ENCODE measurements at regions not wholly inside any gene's neighbourhood (a gene's known extent, or its start where the extent isn't known, plus 50 kb on each side); places are given as distances from the start of the nearest gene placed in this dataset.

DNA sequence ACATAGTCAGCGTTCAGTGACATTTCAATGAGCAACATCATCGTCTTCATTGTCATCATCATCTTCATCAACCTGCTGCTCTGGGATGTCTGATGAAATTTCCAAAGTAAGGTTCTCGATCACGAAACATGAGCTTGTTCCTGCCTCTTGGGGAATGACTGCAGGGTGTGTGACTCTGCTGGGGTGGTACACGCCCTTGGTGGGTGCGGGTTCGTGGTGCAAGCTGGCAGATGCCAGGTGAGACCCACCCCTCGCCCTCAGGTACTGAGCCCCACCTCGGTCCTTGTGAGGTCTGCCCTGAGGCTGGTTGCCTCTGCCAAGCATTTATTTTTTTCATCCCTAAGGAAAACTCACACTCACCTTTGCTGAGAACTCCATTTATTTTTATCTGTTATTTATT lies 1389.2 kb downstream of the TBC1D22A start:
- TF ChIP-seq, protein P1, sequence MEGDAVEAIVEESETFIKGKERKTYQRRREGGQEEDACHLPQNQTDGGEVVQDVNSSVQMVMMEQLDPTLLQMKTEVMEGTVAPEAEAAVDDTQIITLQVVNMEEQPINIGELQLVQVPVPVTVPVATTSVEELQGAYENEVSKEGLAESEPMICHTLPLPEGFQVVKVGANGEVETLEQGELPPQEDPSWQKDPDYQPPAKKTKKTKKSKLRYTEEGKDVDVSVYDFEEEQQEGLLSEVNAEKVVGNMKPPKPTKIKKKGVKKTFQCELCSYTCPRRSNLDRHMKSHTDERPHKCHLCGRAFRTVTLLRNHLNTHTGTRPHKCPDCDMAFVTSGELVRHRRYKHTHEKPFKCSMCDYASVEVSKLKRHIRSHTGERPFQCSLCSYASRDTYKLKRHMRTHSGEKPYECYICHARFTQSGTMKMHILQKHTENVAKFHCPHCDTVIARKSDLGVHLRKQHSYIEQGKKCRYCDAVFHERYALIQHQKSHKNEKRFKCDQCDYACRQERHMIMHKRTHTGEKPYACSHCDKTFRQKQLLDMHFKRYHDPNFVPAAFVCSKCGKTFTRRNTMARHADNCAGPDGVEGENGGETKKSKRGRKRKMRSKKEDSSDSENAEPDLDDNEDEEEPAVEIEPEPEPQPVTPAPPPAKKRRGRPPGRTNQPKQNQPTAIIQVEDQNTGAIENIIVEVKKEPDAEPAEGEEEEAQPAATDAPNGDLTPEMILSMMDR (IDR thresholded peaks at IDR 0.05; ENCODE audit: low read depth, low read length) = no peak
- DNase-seq (ENCODE audit: extremely low read depth, low read depth) = no peak

DNA sequence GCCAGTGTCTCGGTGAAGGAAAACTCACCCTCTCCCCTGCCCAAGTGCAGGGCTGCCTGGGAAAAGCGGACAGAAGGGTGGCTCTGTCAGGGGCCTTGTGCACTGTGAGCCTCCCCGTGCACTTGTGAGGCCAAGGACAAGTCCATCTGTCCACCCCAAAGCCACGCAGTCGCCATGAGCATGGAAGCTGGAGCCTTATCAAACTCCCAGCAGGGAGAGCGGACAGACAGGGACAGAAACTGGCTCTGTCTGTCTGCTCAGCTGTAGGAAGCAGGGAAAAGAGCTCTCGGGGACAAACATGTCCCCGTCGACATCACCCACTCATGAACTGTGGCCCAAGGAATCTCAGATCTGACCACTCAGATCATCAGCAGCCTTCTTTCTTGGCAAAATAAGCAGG lies 1385.4 kb downstream of the TBC1D22A start:
- no peak for DNase-seq (ENCODE audit: extremely low read depth, low read depth)
- TF ChIP-seq, protein P1 (IDR thresholded peaks at IDR 0.05; ENCODE audit: low read depth, low read length) = no peak

GRCh38 chr22:48147404-48147803 lies 1385.0 kb downstream of the TBC1D22A start:
- no peak for DNase-seq (ENCODE audit: extremely low read depth, low read depth)

DNA sequence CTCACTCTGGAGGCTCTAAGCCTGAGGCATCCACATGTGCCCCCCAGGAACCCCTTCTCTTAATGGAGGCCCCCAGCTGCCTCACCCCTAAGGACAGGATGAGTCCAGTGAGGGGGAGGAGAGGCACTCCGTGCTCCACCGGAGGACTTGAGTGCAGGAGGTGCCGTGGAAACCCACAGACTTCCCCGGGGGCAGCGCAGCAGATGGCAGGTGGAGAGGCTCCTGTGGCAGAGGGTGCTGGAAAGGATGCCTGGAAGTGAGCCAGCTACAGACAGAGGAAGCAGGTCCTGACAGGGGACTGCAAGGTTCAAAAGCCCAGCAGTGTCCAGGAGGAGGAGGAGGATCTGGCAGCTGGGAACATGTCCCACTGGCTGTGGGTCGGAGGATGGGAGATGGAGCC lies 1384.0 kb downstream of the TBC1D22A start:
- TF ChIP-seq, protein P1 (IDR thresholded peaks at IDR 0.05; ENCODE audit: low read depth, low read length) = no peak
- DNase-seq (ENCODE audit: extremely low read depth, low read depth) = no peak

More at GRCh38 chr22:48147404-48147803, 1385.0 kb downstream of the TBC1D22A start:
- TF ChIP-seq, protein P1 (IDR thresholded peaks at IDR 0.05; ENCODE audit: low read depth, low read length) = no peak

- TF ChIP-seq, protein P1 (IDR thresholded peaks at IDR 0.05; ENCODE audit: low read depth, low read length) = no peak
- DNase-seq (ENCODE audit: extremely low read depth, low read depth) = no peak
Measured at GRCh38 chr22:48145738-48146137, 1383.3 kb downstream of the TBC1D22A start.

DNA sequence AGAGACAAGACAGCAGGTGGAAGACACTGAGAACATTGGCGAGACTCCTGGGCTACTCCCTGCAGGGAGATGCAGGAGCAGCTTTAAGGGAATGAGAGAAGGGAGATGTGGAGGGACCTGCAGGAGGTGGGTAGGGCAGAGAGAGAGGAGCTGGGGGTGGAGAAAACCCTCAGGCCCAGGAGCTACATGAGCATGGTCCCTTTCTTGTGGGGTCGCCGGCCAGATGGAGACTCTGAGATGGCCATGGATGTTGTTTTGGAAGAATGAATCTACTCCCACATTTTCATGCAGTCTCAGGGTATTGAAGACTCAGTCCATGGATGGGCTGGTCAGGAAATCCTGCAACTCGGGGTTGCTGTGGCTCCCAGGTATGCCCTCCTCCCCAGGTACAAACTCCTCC lies 1381.9 kb downstream of the TBC1D22A start:
- no peak for DNase-seq (ENCODE audit: extremely low read depth, low read depth)
- TF ChIP-seq, protein P1 (IDR thresholded peaks at IDR 0.05; ENCODE audit: low read depth, low read length) = no peak

DNA sequence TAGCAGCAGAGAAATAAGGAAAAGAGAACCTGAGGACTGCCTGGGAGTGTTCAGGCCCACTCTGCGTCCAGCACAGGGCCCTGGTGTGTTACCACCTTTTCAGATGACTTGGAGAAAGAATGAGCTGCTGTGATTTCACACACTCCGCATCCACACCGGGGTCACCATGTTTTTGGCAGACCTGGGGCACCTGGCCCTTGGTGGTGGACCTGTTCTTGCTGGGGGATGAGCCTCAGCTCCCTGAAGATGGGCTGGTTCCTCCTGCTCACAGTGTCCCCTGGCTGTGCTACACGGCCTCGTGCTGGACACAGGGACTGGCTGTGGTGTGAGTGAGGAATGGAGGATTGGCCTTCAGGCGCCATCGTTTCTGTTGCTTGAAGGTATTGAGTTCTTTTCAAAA lies 1381.4 kb downstream of the TBC1D22A start:
- no peak for DNase-seq (ENCODE audit: extremely low read depth, low read depth)
- TF ChIP-seq, protein P1 (IDR thresholded peaks at IDR 0.05; ENCODE audit: low read depth, low read length) = no peak
